ENCODE measurements at regions not wholly inside any gene's neighbourhood (a gene's known extent, or its start where the extent isn't known, plus 50 kb on each side); places are given as distances from the start of the nearest gene placed in this dataset.

- intact Hi-C loops (cut with DNase I): no loop called here
- Histone ChIP-seq H3K9ac (ENCODE audit: low read length in 3 of 3) (no peak overlapping the region), H3K4me3 (ENCODE audit: low read length in 3 of 3) (no peak overlapping the region), H3K27ac (ENCODE audit: low read depth in 2 of 2, low read length in 2 of 2) (no peak overlapping the region), H3K36me3 (ENCODE audit: control insufficient read depth in 2 of 3, insufficient read depth in 3 of 3, low read length in 3 of 3) (no peaks in the 10 kb centered on the region), H3K9me3 (ENCODE audit: control insufficient read depth in 2 of 3, insufficient read depth in 1 of 3, low read length in 3 of 3) (no peaks in the 10 kb centered on the region), H3K4me1 (ENCODE audit: control insufficient read depth in 2 of 3, insufficient read depth in 2 of 3, low read depth in 1 of 3, low read length in 3 of 3) (peaks cover 2 to 15% (median 4%) of the 10 kb centered on the region in 3 donors), H3K27me3 (ENCODE audit: control insufficient read depth, insufficient read depth, low read length) (no peaks in the 10 kb centered on the region)
- TF ChIP-seq CTCF (IDR thresholded peaks at IDR 0.05; ENCODE audit: borderline replicate concordance, extremely low read depth, insufficient read depth): no peak
- FAIRE-seq (no peak), DNase-seq (peak in 4 of 5 donors; percentile 18 to 82 (median 57))
Observed at GRCh38 chr3:148600902-148601765, 96.6 kb upstream of the AGTR1 start.

- no peaks in the 10 kb centered on the region for H3K27me3 ChIP-seq (ENCODE audit: control insufficient read depth, insufficient read depth, low read length)
- intact Hi-C loops (cut with DNase I): no loop called here
- H3K9ac ChIP-seq (ENCODE audit: low read length in 3 of 3): no peak overlapping the region
- no peak overlapping the region for H3K4me3 ChIP-seq (ENCODE audit: low read length in 3 of 3)
- H3K4me1 ChIP-seq (ENCODE audit: control insufficient read depth in 2 of 3, insufficient read depth in 2 of 3, low read depth in 1 of 3, low read length in 3 of 3): peaks cover 2 to 15% (median 4%) of the 10 kb centered on the region in 3 donors
- no peaks in the 10 kb centered on the region for H3K9me3 ChIP-seq (ENCODE audit: control insufficient read depth in 2 of 3, insufficient read depth in 1 of 3, low read length in 3 of 3)
- no peak for TF ChIP-seq CTCF (IDR thresholded peaks at IDR 0.05; ENCODE audit: borderline replicate concordance, extremely low read depth, insufficient read depth)
- DNase-seq: peak in 2 of 5 donors; percentile 50 to 53
- no peak overlapping the region for H3K27ac ChIP-seq (ENCODE audit: low read depth in 2 of 2, low read length in 2 of 2)
- no peaks in the 10 kb centered on the region for H3K36me3 ChIP-seq (ENCODE audit: control insufficient read depth in 2 of 3, insufficient read depth in 3 of 3, low read length in 3 of 3)
- FAIRE-seq: no peak
Observed at GRCh38 chr3:148601766-148602685, 95.7 kb upstream of the AGTR1 start.

- intact Hi-C loops (cut with DNase I): no loop called here
- FAIRE-seq (no peak), DNase-seq (no peak)
- Histone ChIP-seq H3K36me3 (ENCODE audit: control insufficient read depth in 2 of 3, insufficient read depth in 3 of 3, low read length in 3 of 3) (no peaks in the 10 kb centered on the region), H3K9me3 (ENCODE audit: control insufficient read depth in 2 of 3, insufficient read depth in 1 of 3, low read length in 3 of 3) (no peaks in the 10 kb centered on the region), H3K27me3 (ENCODE audit: control insufficient read depth, insufficient read depth, low read length) (no peaks in the 10 kb centered on the region), H3K9ac (ENCODE audit: low read length in 3 of 3) (no peak overlapping the region), H3K27ac (ENCODE audit: low read depth in 2 of 2, low read length in 2 of 2) (no peak overlapping the region), H3K4me1 (ENCODE audit: control insufficient read depth in 2 of 3, insufficient read depth in 2 of 3, low read depth in 1 of 3, low read length in 3 of 3) (peaks cover 2 to 15% (median 4%) of the 10 kb centered on the region in 3 donors), H3K4me3 (ENCODE audit: low read length in 3 of 3) (no peak overlapping the region)
- TF ChIP-seq CTCF (IDR thresholded peaks at IDR 0.05; ENCODE audit: borderline replicate concordance, extremely low read depth, insufficient read depth): no peak
Observed at GRCh38 chr3:148604270-148605085, 93.2 kb upstream of the AGTR1 start.
